Ascending aorta (tissue), 2 donors: ENCODE measurements at regions not wholly inside any gene's neighbourhood (a gene's known extent, or its start where the extent isn't known, plus 50 kb on each side); places are given as distances from the start of the nearest gene placed in this dataset.

Experiments
- DNase-seq, 2 donors: peaks; one replicate each; pipeline ENCODE4 v3.0.0-alpha.2; 2019; ENCODE audit warnings: low spot score in 2 of 2
- H3K27ac ChIP-seq, 2 donors: fragments of 200-600 bp; sonication (generic); one replicate each; pipeline ENCODE4 v1.5.1; 2016 to 2017; ENCODE audit warnings: mild to moderate bottlenecking in 1 of 2
- H3K27me3 ChIP-seq: fragments of 200-600 bp; sonication (generic); one replicate; pipeline ENCODE4 v1.5.1; 2017
- H3K36me3 ChIP-seq, 2 donors: fragments of 200-600 bp; sonication (generic); one replicate each; pipeline ENCODE4 v1.5.1; 2016
- H3K4me1 ChIP-seq, 2 donors: fragments of 200-600 bp; sonication (generic); one replicate each; pipeline ENCODE4 v1.5.1; 2016 to 2017; ENCODE audit warnings: mild to moderate bottlenecking in 1 of 2
- H3K4me3 ChIP-seq, 2 donors: fragments of 200-600 bp; sonication (generic); one replicate each; pipeline ENCODE4 v1.5.1; 2016 to 2017; ENCODE audit warnings: mild to moderate bottlenecking in 1 of 2
- H3K9me3 ChIP-seq, 2 donors: fragments of 200-600 bp; sonication (generic); one replicate each; pipeline ENCODE4 v1.5.1; 2016
- intact Hi-C: fragments of 100-400 bp; cut with DNase I; formaldehyde crosslinking; loops from one replicate; pipeline ENCODE4 v1.15.1; 2023
- TF ChIP-seq, protein P1 (sequence below), 3 experiments: fragments of 200-600 bp in 2 of 3; fragments of 450-650 bp in 1 of 3; sonication (generic) in 2 of 3; IDR thresholded peaks; one replicate each; pipeline ENCODE4 v1.5.1; 2016 to 2019; ENCODE audit warnings: antibody characterized with exemption in 3 of 3, mild to moderate bottlenecking in 1 of 3, moderate library complexity in 1 of 3

DNA sequence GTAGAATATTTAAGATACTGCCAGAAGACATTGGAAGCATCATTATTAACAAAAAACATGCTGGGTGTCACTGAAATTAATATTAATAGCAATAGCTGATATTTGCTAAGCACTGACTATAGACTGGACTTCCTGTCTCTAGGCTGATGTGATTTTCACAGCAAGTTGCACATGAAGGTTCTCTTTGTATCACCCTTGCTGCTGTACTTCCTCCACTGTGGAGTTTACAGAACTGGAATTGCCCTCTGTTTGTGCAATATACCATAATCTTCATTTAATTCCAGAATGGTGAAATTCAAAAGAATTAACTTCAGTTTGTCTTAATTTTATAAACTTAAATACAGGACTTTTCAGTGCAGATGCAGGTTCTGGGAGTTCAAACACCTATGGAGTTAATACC, 585.1 kb downstream of the RNF144A start:
- Histone ChIP-seq H3K9me3 (no peaks in the 10 kb centered on the region), H3K36me3 (no peaks in the 10 kb centered on the region), H3K27me3 (no peaks in the 10 kb centered on the region), H3K4me3 (no peak overlapping the region), H3K27ac (no peak overlapping the region), H3K4me1 (no peaks in the 10 kb centered on the region)
- DNase-seq = no peak
- TF ChIP-seq, protein P1, sequence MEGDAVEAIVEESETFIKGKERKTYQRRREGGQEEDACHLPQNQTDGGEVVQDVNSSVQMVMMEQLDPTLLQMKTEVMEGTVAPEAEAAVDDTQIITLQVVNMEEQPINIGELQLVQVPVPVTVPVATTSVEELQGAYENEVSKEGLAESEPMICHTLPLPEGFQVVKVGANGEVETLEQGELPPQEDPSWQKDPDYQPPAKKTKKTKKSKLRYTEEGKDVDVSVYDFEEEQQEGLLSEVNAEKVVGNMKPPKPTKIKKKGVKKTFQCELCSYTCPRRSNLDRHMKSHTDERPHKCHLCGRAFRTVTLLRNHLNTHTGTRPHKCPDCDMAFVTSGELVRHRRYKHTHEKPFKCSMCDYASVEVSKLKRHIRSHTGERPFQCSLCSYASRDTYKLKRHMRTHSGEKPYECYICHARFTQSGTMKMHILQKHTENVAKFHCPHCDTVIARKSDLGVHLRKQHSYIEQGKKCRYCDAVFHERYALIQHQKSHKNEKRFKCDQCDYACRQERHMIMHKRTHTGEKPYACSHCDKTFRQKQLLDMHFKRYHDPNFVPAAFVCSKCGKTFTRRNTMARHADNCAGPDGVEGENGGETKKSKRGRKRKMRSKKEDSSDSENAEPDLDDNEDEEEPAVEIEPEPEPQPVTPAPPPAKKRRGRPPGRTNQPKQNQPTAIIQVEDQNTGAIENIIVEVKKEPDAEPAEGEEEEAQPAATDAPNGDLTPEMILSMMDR (IDR thresholded peaks at IDR 0.05) = no peak
- intact Hi-C loops = no loop called here

DNA sequence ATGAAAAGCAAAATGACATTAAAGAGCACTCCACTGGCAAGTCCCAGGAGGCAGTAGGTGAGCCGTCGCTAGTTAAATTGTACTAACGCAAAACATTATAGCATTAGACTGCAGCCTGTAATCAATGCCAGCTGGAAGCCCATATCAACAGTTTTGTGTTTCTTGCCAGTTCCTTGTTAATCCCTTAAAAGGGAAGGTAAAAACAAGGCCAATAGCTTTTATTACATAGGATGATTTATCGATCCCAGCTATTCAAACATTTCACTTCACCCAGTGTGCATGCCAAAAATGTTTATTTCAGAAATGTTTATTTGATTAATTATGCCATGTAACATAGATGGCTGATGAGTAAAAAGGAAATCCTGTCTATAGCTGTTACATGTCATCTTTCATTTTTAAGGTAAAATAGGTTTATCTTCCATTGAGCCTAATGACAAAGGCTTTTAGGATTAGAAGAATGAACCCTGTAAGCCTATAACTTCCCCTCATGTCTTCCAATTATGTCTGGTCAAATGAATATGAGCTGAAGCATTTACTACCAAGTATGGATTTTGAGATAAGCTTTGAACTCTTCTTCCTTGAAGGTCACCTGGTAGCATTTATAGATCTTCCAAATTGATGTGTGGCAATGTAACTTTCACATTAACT, 591.2 kb downstream of the RNF144A start:
- no peak for DNase-seq
- Histone ChIP-seq H3K27ac (no peak overlapping the region), H3K4me3 (no peak overlapping the region), H3K9me3 (no peaks in the 10 kb centered on the region), H3K4me1 (no peaks in the 10 kb centered on the region), H3K27me3 (no peaks in the 10 kb centered on the region), H3K36me3 (no peaks in the 10 kb centered on the region)
- TF ChIP-seq, protein P1 (IDR thresholded peaks at IDR 0.05) = no peak
- intact Hi-C loops = no loop called here

DNA sequence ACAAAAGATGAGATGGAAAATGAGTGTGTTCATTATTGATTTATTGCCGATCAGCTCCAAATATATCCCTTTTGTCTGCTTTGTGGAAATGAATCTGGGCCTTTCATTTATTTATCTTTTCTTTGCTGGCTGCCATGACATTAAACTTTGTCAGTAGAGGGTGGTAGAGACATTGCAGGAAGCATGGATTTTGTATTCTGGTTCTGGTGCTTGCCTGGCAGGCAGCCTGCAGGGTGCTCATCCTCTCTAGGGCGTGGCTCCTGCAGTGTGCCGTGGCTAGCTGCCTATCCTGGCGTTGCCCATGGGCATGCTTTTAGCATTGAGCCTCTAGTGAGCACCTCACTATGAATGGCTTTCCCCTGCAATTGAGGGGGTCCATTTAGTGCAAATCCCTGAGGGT, 593.1 kb downstream of the RNF144A start:
- TF ChIP-seq, protein P1 (IDR thresholded peaks at IDR 0.05) = no peak
- Histone ChIP-seq H3K4me3 (no peak overlapping the region), H3K27me3 (no peaks in the 10 kb centered on the region), H3K4me1 (no peaks in the 10 kb centered on the region), H3K36me3 (no peaks in the 10 kb centered on the region), H3K9me3 (no peaks in the 10 kb centered on the region), H3K27ac (no peak overlapping the region)
- intact Hi-C loops = no loop called here
- DNase-seq = no peak

DNA sequence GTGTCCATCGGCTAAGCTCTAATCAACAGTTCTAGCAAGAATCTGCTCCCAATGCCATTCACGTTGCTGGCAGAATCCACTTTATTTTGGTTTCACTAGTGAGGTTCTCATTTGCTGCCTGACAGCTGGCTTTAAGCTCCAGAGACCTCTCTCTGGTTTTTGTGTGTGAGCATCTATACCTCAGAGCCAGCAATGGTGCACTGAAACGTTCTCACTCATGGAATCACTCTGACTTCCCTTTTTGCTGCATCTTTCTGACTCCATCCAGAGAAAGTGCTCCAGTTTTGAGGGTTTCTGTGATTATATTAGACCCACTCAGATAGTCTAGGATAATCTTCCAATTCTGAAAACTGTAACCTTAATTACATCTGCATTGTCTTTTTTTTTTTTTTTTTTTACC, 596.6 kb downstream of the RNF144A start:
- TF ChIP-seq, protein P1 (IDR thresholded peaks at IDR 0.05) = no peak
- H3K27ac ChIP-seq = no peak overlapping the region
- no peaks in the 10 kb centered on the region for H3K27me3 ChIP-seq

DNA sequence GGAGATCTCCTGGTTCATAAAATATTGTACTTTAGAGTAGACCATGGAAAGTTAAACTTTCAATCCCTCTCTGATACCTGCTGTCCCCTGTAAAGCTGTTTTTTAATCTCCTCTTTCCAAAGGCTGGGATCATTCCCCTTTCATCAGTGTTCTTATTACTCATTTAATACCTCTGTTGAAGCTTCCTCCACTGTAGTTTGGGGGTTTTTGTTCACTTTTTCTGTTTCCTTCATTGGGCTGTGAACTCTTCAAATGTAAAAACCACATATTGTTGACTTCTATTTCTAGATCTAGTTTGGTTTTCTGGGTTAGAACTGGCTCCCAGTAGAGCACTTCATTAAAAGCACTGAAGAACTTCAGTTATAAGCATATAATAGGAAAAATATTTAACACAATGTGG, 598.1 kb downstream of the RNF144A start:
- H3K27me3 ChIP-seq = no peaks in the 10 kb centered on the region
- intact Hi-C loops = no loop called here
- H3K36me3 ChIP-seq = no peaks in the 10 kb centered on the region
- no peak for DNase-seq
- H3K4me1 ChIP-seq = no peaks in the 10 kb centered on the region
- no peaks in the 10 kb centered on the region for H3K9me3 ChIP-seq
- TF ChIP-seq, protein P1 (IDR thresholded peaks at IDR 0.05) = no peak
- H3K4me3 ChIP-seq = no peak overlapping the region
- H3K27ac ChIP-seq = no peak overlapping the region

More for the DNA sequence above, 596.6 kb downstream of the RNF144A start:
- H3K4me3 ChIP-seq = no peak overlapping the region
- DNase-seq = no peak
- H3K36me3 ChIP-seq = no peaks in the 10 kb centered on the region
- H3K4me1 ChIP-seq = no peaks in the 10 kb centered on the region
- intact Hi-C loops = no loop called here
- no peaks in the 10 kb centered on the region for H3K9me3 ChIP-seq
